ENCODE measurements at regions not wholly inside any gene's neighbourhood (a gene's known extent, or its start where the extent isn't known, plus 50 kb on each side); places are given as distances from the start of the nearest gene placed in this dataset.

GRCh38 chr5:158068964-158069363 lies 210.0 kb upstream of the CLINT1 start:
- BruUV-seq (replicated peaks), result no TSS peak
- ChIA-PET CTCF (no interaction called here), POLR2A (ENCODE audit: unreplicated experiment) (no interaction called here)
- no peaks in the 10 kb centered on the region for H3F3A ChIP-seq (ENCODE audit: insufficient read depth, low read depth)
- no peaks in the 10 kb centered on the region for H3K36me3 ChIP-seq (ENCODE audit: low read depth)
- no peaks in the 10 kb centered on the region for H3K79me2 ChIP-seq (ENCODE audit: low read depth)
- no peaks in the 10 kb centered on the region for H3K9me3 ChIP-seq (ENCODE audit: insufficient read depth, low read depth)
- intact Hi-C loops (cut with micrococcal nuclease; ENCODE audit: unreplicated experiment), result no loop called here
- no peaks in the 10 kb centered on the region for H4K20me1 ChIP-seq (ENCODE audit: insufficient read depth)
- H3K4me1 ChIP-seq (replicated peaks; ENCODE audit: insufficient read depth), result no peaks in the 10 kb centered on the region
- H3K4me2 ChIP-seq, result no peak overlapping the region
- H3K27ac ChIP-seq, result no peak overlapping the region
- H3K9me2 ChIP-seq (ENCODE audit: insufficient read depth), result no peaks in the 10 kb centered on the region
- no peak overlapping the region for H2AFZ ChIP-seq
- peaks cover 9% of the 10 kb centered on the region; the same call in 1 of the 2 replicates for H3K27me3 ChIP-seq (ENCODE audit: insufficient read depth, low read depth)
- TF ChIP-seq CTCF (conservative IDR thresholded peaks at IDR 0.05) (no peak), EZH2 (IDR thresholded peaks at IDR 0.05; ENCODE audit: low read depth) (no peak)
- H3K4me3 ChIP-seq, result no peak overlapping the region
- DNase-seq, result no peak

DNA sequence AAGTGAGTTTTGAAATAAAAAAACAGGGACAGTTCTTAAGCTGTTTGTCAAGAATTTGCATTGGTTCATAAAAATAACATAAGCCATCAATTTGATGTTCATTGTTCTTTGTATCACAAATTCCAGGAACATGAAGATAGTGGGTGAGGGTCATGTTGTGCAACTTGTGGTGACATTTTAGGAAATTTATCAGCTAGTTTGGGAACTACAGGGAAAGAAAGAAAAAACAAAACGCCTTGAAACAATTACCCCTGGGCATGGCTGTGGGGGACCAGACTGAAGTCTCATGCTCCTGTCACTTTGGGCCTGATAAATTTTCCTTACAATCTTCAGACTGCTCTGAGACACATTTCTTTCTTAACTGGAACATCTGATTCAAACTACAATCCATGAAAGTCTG lies 207.1 kb upstream of the CLINT1 start:
- BruUV-seq (replicated peaks), result no TSS peak
- CTCF ChIA-PET, result no interaction called here
- no peaks in the 10 kb centered on the region for H3K9me3 ChIP-seq (ENCODE audit: insufficient read depth, low read depth)
- POLR2A ChIA-PET (ENCODE audit: unreplicated experiment), result no interaction called here
- H3K27me3 ChIP-seq (ENCODE audit: insufficient read depth, low read depth), result peaks cover 9% of the 10 kb centered on the region; the same call in 1 of the 2 replicates
- no peak for TF ChIP-seq CTCF (conservative IDR thresholded peaks at IDR 0.05)
- TF ChIP-seq EZH2 (IDR thresholded peaks at IDR 0.05; ENCODE audit: low read depth), result no peak
- no peaks in the 10 kb centered on the region for H3K4me1 ChIP-seq (replicated peaks; ENCODE audit: insufficient read depth)
- intact Hi-C loops (cut with micrococcal nuclease; ENCODE audit: unreplicated experiment), result no loop called here
- no peak overlapping the region for H3K4me3 ChIP-seq
- no peak for DNase-seq
- no peaks in the 10 kb centered on the region for H3F3A ChIP-seq (ENCODE audit: insufficient read depth, low read depth)
- H3K4me2 ChIP-seq, result no peak overlapping the region
- no peaks in the 10 kb centered on the region for H4K20me1 ChIP-seq (ENCODE audit: insufficient read depth)
- no peaks in the 10 kb centered on the region for H3K36me3 ChIP-seq (ENCODE audit: low read depth)
- H3K27ac ChIP-seq, result no peak overlapping the region
- H3K9me2 ChIP-seq (ENCODE audit: insufficient read depth), result no peaks in the 10 kb centered on the region
- no peaks in the 10 kb centered on the region for H3K79me2 ChIP-seq (ENCODE audit: low read depth)
- H2AFZ ChIP-seq, result no peak overlapping the region

GRCh38 chr5:158064334-158065123 lies 205.6 kb upstream of the CLINT1 start:
- peaks cover 13% of the 10 kb centered on the region; the same call in 1 of the 2 replicates for H3K27me3 ChIP-seq (ENCODE audit: insufficient read depth, low read depth)
- H3K27ac ChIP-seq, result no peak overlapping the region
- ChIA-PET CTCF (no interaction called here), POLR2A (ENCODE audit: unreplicated experiment) (no interaction called here)
- H3K36me3 ChIP-seq (ENCODE audit: low read depth), result no peaks in the 10 kb centered on the region
- no peaks in the 10 kb centered on the region for H4K20me1 ChIP-seq (ENCODE audit: insufficient read depth)
- no peaks in the 10 kb centered on the region; the same call in 1 of the 2 replicates for H3K9me2 ChIP-seq (ENCODE audit: insufficient read depth)
- H3F3A ChIP-seq (ENCODE audit: insufficient read depth, low read depth), result no peaks in the 10 kb centered on the region
- TF ChIP-seq EZH2 (IDR thresholded peaks at IDR 0.05; ENCODE audit: low read depth) (no peak), CTCF (conservative IDR thresholded peaks at IDR 0.05) (no peak)
- no peaks in the 10 kb centered on the region for H3K4me1 ChIP-seq (replicated peaks; ENCODE audit: insufficient read depth)
- no peak for DNase-seq
- no peaks in the 10 kb centered on the region for H3K9me3 ChIP-seq (ENCODE audit: insufficient read depth, low read depth)
- no TSS peak for BruUV-seq (replicated peaks)
- no peak overlapping the region for H2AFZ ChIP-seq
- no peak overlapping the region for H3K4me2 ChIP-seq
- H3K79me2 ChIP-seq (ENCODE audit: low read depth), result no peaks in the 10 kb centered on the region
- intact Hi-C loops (cut with micrococcal nuclease; ENCODE audit: unreplicated experiment), result no loop called here
- no peak overlapping the region for H3K4me3 ChIP-seq
